ENCODE measurements at regions not wholly inside any gene's neighbourhood (a gene's known extent, or its start where the extent isn't known, plus 50 kb on each side); places are given as distances from the start of the nearest gene placed in this dataset.
"Not testable (repeated sequence)": the region's sequence is repeated elsewhere in the genome, so short reads cannot be mapped to it uniquely, and the experiment has no call there.

DNA sequence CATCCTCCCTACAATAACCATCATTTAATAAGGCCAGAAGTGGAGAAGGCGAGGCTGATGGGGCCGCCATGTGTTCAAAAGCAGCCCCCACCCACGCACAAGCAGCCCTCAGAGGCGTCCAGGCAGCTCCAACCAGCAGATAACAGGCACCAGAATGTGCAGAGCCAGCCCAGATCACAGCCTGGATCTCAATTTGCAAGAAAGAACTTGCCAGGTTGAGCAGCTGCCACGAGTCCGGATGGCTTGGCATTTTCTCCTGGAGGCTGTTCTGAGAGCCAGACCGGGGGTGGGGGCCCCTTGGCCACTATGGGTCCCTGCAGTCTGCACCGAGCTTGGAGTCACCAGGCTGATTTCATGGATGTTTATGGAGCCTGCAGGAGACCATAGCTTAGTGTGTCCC lies 338.1 kb downstream of the PREX1 start:
- no peak for DNase-seq (ENCODE audit: low read depth)
- TF ChIP-seq, protein P1, sequence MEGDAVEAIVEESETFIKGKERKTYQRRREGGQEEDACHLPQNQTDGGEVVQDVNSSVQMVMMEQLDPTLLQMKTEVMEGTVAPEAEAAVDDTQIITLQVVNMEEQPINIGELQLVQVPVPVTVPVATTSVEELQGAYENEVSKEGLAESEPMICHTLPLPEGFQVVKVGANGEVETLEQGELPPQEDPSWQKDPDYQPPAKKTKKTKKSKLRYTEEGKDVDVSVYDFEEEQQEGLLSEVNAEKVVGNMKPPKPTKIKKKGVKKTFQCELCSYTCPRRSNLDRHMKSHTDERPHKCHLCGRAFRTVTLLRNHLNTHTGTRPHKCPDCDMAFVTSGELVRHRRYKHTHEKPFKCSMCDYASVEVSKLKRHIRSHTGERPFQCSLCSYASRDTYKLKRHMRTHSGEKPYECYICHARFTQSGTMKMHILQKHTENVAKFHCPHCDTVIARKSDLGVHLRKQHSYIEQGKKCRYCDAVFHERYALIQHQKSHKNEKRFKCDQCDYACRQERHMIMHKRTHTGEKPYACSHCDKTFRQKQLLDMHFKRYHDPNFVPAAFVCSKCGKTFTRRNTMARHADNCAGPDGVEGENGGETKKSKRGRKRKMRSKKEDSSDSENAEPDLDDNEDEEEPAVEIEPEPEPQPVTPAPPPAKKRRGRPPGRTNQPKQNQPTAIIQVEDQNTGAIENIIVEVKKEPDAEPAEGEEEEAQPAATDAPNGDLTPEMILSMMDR (IDR thresholded peaks at IDR 0.05; ENCODE audit: insufficient read depth, low read length): no peak
- no peak overlapping the region for H3K4me3 ChIP-seq (ENCODE audit: low read depth, low read length)

- DNase-seq (ENCODE audit: low read depth): no peak
- no peak overlapping the region for H3K4me3 ChIP-seq (ENCODE audit: low read depth, low read length)
- TF ChIP-seq, protein P1 (IDR thresholded peaks at IDR 0.05; ENCODE audit: insufficient read depth, low read length): no peak
Measured at GRCh38 chr20:48489046-48489463, 338.7 kb downstream of the PREX1 start.

GRCh38 chr20:48488334-48489034 lies 339.3 kb downstream of the PREX1 start:
- DNase-seq (ENCODE audit: low read depth); H3K4me3 ChIP-seq (ENCODE audit: low read depth, low read length): not testable (repeated sequence)

DNA sequence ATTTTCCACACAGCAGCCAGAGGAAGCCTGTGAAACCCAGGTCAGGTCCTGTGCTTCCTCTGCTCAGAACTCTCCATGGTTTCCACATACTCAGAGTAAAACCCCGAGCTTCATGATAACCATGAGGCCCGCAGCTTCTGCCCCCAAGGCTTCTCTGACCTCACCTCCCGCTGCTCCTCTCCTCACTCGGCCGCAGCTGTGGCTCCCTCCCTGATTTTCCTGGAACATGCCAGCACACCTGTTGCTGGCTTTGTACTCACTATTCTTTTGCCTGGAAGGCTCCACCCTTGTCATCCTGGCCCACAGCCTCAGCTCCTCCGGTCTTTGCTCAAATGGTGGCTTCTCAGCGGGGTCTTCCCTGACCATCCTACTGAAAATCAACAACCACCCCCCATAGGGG lies 341.7 kb downstream of the PREX1 start:
- no peak for DNase-seq (ENCODE audit: low read depth)
- TF ChIP-seq, protein P1 (IDR thresholded peaks at IDR 0.05; ENCODE audit: insufficient read depth, low read length): no peak
- H3K4me3 ChIP-seq (ENCODE audit: low read depth, low read length): no peak overlapping the region

- DNase-seq (ENCODE audit: low read depth); H3K4me3 ChIP-seq (ENCODE audit: low read depth, low read length): not testable (repeated sequence)
Measured at GRCh38 chr20:48485153-48485552, 342.6 kb downstream of the PREX1 start.

GRCh38 chr20:48483334-48484066 lies 344.3 kb downstream of the PREX1 start:
- no peak for DNase-seq (ENCODE audit: low read depth)
- TF ChIP-seq, protein P1 (IDR thresholded peaks at IDR 0.05; ENCODE audit: insufficient read depth, low read length): no peak
- no peak overlapping the region for H3K4me3 ChIP-seq (ENCODE audit: low read depth, low read length)

GRCh38 chr20:48482790-48483189 lies 345.0 kb downstream of the PREX1 start:
- TF ChIP-seq, protein P1 (IDR thresholded peaks at IDR 0.05; ENCODE audit: insufficient read depth, low read length): no peak
- DNase-seq (ENCODE audit: low read depth): no peak
- no peak overlapping the region for H3K4me3 ChIP-seq (ENCODE audit: low read depth, low read length)
